Activated T-cell treated with anti-CD3 and anti-CD28 coated beads, Interleukin-2, amount 50 U/mL, for 4 hours (primary cell): ENCODE measurements at regions not wholly inside any gene's neighbourhood (a gene's known extent, or its start where the extent isn't known, plus 50 kb on each side); places are given as distances from the start of the nearest gene placed in this dataset.
"Not testable (repeated sequence)": the region's sequence is repeated elsewhere in the genome, so short reads cannot be mapped to it uniquely, and the experiment has no call there.

ENCODE experiments used
- ATAC-seq, 2 donors: fragments of 200-7000 bp; cut with Tn5 transposase; one replicate each; pipeline ENCODE4 v1.10.0; 2021
- DNase-seq: peaks from one replicate; pipeline ENCODE4 v3.0.0-alpha.2; 2020
- H3K27me3 Mint-ChIP-seq: one replicate; pipeline ENCODE4 v1.8.0; 2021; ENCODE audit warnings: low read depth, mixed read lengths
- H3K36me3 Mint-ChIP-seq: one replicate; pipeline ENCODE4 v1.8.0; 2022; ENCODE audit warnings: mixed read lengths; ENCODE audit not compliant: insufficient read depth
- H3K4me1 Mint-ChIP-seq: one replicate; pipeline ENCODE4 v1.8.0; 2021; ENCODE audit warnings: low read depth, mixed read lengths
- H3K4me3 Mint-ChIP-seq: one replicate; pipeline ENCODE4 v1.8.0; 2021; ENCODE audit warnings: mild to moderate bottlenecking, moderate library complexity, mixed read lengths
- H3K9me3 Mint-ChIP-seq: one replicate; pipeline ENCODE4 v1.8.0; 2021; ENCODE audit warnings: mixed read lengths

DNA sequence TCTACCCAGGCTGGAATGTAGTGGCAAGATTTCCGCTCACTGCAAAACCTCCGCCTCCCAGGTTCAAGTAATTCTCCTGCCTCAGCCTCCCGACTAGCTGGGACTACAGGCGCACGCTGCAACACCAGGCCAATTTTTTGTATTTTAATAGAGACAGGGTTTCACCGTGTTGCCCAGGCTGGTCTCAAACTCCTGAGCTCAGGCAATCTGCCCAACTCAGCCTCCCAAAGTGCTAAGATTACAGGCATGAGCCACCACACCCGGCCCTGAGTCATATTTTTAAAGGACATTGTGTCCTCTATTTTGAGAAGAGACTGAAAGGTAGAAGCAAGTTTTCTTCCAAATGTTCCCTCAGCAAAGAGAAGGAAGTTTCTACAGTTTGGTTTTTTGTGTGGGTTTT lies 227.1 kb downstream of the KCTD12 start:
- not testable (repeated sequence) for DNase-seq, H3K9me3 Mint-ChIP-seq, H3K4me3 Mint-ChIP-seq, H3K4me1 Mint-ChIP-seq, ATAC-seq, H3K36me3 Mint-ChIP-seq, H3K27me3 Mint-ChIP-seq

DNA sequence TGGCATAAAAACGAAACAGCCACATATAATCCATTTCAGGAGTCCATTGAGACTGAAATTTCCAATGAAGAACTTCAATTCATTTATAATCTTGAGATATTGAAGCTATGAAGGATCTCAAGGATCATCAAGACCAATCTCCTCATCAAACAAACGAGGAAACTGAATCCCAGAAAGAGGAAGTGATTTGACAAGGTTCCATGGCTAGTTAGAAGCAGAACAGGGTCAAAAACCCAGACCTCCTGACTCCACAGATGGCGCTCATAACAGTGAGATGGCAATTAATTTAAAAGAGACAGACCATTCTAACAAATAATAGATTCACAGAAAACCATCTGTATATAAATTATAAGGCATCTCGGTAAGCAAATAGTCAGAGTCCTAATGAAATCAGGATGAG lies 229.7 kb downstream of the KCTD12 start:
- no peak overlapping the region for H3K4me3 Mint-ChIP-seq
- ATAC-seq (no peak), DNase-seq (no peak)
- H3K27me3 Mint-ChIP-seq = peaks cover 15% of the 10 kb centered on the region
- no peaks in the 10 kb centered on the region for H3K36me3 Mint-ChIP-seq
- H3K4me1 Mint-ChIP-seq = no peaks in the 10 kb centered on the region
- H3K9me3 Mint-ChIP-seq = no peaks in the 10 kb centered on the region

DNA sequence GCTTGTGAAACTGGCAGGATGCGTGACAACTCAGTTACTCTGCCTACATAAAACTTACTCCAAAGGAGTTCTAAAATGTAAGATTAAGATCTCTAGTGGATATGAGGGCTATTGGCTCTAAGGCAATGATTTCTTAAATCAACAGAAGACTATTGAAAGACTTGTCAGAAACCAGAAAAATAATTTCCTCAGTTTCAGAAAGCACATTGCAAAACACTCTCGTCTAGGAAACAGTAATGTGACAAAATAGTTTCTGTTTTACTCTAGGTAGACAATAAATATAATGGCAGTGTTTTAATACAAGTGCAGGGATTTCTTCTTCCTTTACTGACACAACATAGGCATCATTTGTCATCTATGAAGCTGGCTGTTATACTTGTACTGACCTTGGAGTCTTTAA lies 230.1 kb downstream of the KCTD12 start:
- H3K36me3 Mint-ChIP-seq = no peaks in the 10 kb centered on the region
- H3K4me3 Mint-ChIP-seq = no peak overlapping the region
- H3K9me3 Mint-ChIP-seq = no peaks in the 10 kb centered on the region
- no peak for DNase-seq
- H3K4me1 Mint-ChIP-seq = no peaks in the 10 kb centered on the region
- no peak for ATAC-seq
- H3K27me3 Mint-ChIP-seq = peaks cover 15% of the 10 kb centered on the region

DNA sequence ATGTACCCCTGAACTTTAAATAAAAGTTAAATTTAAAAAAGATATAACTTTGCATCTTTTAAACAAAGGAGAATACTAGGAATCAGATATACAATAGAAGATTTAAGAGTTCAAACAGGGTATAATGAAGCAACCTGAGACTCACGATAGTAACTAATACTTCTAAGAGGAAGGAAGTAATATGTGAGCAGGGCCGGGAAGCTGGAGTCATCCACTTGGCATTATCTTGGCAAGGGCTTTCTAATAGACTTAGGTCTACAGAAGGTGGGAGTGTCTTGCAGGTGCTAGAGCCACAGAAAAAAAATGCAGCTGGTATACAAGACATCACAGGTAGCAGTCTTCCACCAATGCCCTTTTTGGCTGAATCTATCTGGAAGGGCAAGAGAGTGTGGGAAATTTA lies 231.9 kb downstream of the KCTD12 start:
- no peaks in the 10 kb centered on the region for H3K36me3 Mint-ChIP-seq
- DNase-seq (no peak), ATAC-seq (no peak)
- no peak overlapping the region for H3K4me3 Mint-ChIP-seq
- H3K4me1 Mint-ChIP-seq = no peaks in the 10 kb centered on the region
- H3K27me3 Mint-ChIP-seq = peaks cover 18% of the 10 kb centered on the region
- H3K9me3 Mint-ChIP-seq = no peaks in the 10 kb centered on the region

DNA sequence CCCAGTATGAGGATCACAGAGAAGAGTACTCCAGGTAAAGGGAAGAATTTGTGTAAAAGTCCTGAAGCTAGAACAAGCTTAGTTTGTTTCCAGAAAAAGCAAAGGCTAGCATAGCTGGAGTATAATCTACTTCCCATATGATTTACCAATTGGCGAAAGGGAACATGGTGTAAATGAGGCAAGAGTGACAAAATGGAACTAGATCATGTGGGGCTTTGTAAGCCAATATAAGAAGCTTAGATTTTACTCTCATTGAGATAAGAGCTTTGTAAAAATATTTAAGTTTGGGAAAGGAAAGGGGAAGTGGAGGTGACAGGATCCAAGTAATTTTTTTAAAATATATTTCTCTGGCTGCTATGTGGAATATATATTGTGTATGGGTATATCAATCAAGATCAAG lies 234.9 kb downstream of the KCTD12 start:
- no peaks in the 10 kb centered on the region for H3K4me1 Mint-ChIP-seq
- DNase-seq (no peak), ATAC-seq (no peak)
- peaks cover 15% of the 10 kb centered on the region for H3K27me3 Mint-ChIP-seq
- no peaks in the 10 kb centered on the region for H3K9me3 Mint-ChIP-seq
- H3K36me3 Mint-ChIP-seq = no peaks in the 10 kb centered on the region
- no peak overlapping the region for H3K4me3 Mint-ChIP-seq

DNA sequence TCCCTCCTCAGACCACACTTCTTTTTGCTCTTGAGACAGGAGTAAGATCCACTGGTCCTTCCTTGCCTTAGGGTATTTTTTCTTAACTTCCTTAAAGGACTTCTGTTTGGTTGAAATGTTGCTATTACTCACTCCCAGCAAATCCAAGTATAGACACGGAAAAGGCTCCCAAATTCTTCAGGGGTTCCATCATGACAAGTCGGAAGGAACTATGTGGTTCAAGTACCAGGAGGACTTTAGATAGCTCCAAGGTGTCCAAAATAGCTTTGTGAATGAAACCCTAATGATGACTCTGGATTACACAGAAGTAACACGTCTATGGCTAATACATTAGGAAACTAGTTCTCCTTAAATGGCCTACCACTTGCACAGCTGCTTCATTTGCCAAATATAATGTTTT lies 238.7 kb downstream of the KCTD12 start:
- DNase-seq = no peak
- Mint-ChIP-seq H3K4me3 (no peak overlapping the region), H3K9me3 (no peaks in the 10 kb centered on the region), H3K36me3 (no peaks in the 10 kb centered on the region), H3K4me1 (no peaks in the 10 kb centered on the region), H3K27me3 (peaks cover 9% of the 10 kb centered on the region)
- no peak for ATAC-seq

DNA sequence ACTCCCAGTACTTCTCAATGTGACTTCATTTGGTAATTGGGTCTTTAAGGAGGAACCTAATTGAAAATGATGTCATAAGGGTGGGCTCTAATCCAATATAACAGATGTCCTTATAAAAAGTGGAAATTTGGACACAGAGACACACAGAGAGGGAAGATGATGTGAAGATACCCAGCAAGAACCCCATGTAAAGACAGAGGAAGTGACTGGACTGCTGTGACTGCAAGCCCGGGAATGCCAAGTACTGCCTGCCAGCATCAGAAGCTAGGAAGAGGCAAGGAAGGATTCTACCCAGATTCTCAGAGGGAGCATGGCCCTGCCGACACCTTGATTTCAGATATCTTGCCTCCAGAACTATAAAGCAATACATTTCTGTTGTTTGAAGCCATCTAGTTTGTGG lies 239.3 kb downstream of the KCTD12 start:
- no peaks in the 10 kb centered on the region for H3K36me3 Mint-ChIP-seq
- no peaks in the 10 kb centered on the region for H3K9me3 Mint-ChIP-seq
- DNase-seq = no peak
- H3K27me3 Mint-ChIP-seq = peaks cover 7% of the 10 kb centered on the region
- ATAC-seq = no peak
- no peaks in the 10 kb centered on the region for H3K4me1 Mint-ChIP-seq
- H3K4me3 Mint-ChIP-seq = no peak overlapping the region

DNA sequence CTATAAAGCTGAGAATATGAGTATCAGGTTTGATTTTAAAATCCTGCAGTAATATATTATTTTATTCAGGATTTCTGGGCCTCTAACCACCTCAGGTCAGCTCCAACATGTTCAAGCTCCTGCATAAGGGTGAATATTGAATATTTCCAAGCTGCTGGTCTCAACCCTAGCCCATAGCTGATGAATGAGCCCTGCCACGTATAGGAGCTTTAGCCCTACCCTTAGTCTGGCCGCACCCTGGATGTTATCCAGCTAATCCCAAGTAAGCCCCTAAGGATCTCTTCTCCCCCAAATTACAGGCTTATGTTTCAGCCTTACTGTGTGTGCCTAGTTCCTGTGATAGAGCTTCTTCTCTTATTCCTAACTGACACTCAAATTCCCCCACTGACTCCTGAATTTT lies 240.6 kb downstream of the KCTD12 start:
- DNase-seq (no peak), ATAC-seq (no peak)
- H3K4me3 Mint-ChIP-seq = no peak overlapping the region
- no peaks in the 10 kb centered on the region for H3K36me3 Mint-ChIP-seq
- no peaks in the 10 kb centered on the region for H3K4me1 Mint-ChIP-seq
- H3K9me3 Mint-ChIP-seq = no peaks in the 10 kb centered on the region
- H3K27me3 Mint-ChIP-seq = peaks cover 3% of the 10 kb centered on the region

DNA sequence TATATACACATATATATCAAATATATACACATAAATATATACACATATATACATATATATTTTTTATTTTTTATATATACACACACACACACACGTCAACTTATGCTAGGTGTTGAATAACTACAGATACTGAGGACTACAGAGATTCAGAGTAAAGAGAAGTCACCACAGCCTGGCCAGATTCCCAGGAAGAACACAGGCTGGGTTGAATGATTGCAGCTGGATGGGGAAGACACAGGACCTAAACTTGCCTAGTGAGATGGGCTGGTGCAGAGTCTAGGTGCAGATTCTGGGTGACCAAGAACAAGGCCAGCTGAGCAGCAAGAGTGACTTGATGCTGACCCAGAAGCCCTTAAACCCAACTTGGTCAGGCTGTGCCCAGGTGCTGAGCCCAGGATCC lies 241.3 kb downstream of the KCTD12 start:
- H3K4me1 Mint-ChIP-seq = no peaks in the 10 kb centered on the region
- no peak for DNase-seq
- no peaks in the 10 kb centered on the region for H3K9me3 Mint-ChIP-seq

DNA sequence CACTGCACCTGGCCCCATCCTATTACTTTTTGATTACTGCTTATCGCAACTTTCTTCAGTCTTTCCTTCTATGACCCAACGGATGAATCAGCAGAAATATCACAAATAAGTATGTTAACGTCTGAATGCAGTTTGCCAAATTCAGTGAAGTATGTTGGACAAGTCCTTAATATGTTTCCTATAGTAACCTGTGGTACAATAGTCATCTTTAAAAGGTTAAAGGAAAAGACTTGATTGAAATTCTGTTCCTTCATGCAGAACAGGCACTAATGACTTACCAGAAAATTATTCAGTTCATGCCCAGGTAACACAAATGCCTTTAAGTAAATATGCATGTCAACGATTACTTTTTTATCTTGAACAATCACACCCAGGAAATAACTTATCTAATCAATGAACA lies 242.6 kb downstream of the KCTD12 start:
- no peaks in the 10 kb centered on the region for H3K4me1 Mint-ChIP-seq
- no peaks in the 10 kb centered on the region for H3K36me3 Mint-ChIP-seq
- ATAC-seq (no peak), DNase-seq (no peak)
- no peak overlapping the region for H3K4me3 Mint-ChIP-seq
- no peaks in the 10 kb centered on the region for H3K27me3 Mint-ChIP-seq
- H3K9me3 Mint-ChIP-seq = no peaks in the 10 kb centered on the region

More for the DNA sequence above, 241.3 kb downstream of the KCTD12 start:
- no peaks in the 10 kb centered on the region for H3K36me3 Mint-ChIP-seq
- peaks cover 3% of the 10 kb centered on the region for H3K27me3 Mint-ChIP-seq
- H3K4me3 Mint-ChIP-seq = no peak overlapping the region
- ATAC-seq = no peak

DNA sequence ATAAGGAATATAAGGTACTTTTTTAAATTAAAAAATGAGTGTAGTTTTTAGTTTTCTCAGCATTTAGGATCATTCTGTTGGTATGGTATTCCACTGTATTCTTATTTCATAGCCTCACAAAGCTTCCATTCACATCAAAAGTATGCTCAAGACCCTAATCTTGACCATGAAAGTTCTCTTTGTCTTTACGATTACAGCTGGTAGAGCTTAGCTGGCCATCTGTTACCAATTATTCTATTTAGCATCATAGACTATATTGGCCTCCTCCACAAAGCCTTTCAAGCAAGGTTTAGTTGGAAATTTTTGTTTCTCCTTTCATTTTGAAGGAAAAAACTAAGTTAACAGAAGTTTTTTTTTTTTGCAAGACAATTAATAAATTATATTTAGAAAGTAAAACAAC lies 245.1 kb downstream of the KCTD12 start:
- Mint-ChIP-seq H3K27me3 (no peaks in the 10 kb centered on the region), H3K36me3 (no peaks in the 10 kb centered on the region), H3K4me1 (no peaks in the 10 kb centered on the region), H3K9me3 (no peaks in the 10 kb centered on the region), H3K4me3 (no peak overlapping the region)
- no peak for ATAC-seq
- DNase-seq = no peak

DNA sequence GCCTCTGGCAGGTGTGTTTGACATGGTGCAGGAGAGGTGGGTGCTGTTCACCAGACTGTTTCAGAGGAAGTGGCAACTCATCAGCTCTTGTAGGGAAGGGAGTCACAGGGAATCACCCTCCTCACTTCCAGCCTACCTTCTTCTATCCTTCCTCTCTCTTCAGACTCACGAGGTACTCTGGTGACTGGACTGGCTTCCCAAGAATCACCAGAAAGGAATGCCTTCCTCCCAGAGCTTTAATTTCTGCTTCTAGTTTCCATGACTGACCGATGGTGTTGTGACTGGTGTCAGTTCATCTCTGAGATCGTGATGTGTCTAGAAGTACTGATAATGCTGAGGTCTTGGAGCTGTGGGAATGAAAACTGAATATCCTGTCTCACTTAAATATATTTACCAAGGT lies 247.3 kb downstream of the KCTD12 start:
- H3K4me1 Mint-ChIP-seq = no peaks in the 10 kb centered on the region
- H3K4me3 Mint-ChIP-seq = no peak overlapping the region
- H3K36me3 Mint-ChIP-seq = no peaks in the 10 kb centered on the region
- no peak for ATAC-seq
- DNase-seq = no peak
- no peaks in the 10 kb centered on the region for H3K9me3 Mint-ChIP-seq
- H3K27me3 Mint-ChIP-seq = no peaks in the 10 kb centered on the region

DNA sequence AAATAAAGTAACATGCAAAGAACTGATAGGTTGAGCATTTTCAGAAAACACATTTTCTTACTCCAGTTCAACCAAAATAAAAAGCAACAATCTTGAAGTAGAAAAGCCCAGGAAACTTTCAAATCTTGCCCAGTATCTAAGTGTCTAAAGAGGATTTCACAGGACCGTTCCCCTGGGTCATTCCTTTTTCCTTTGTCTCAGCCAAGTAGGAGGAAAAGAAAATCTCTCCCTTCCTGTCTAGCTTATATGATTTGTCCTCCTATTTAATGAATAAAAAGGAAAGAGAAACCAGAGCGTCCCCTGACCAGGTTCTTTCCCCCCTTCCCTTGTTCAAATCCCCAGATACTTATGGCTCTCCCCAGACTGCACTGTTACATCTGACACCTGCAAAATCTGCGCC lies 248.0 kb downstream of the KCTD12 start:
- Mint-ChIP-seq H3K4me1 (no peaks in the 10 kb centered on the region), H3K4me3 (no peak overlapping the region), H3K36me3 (no peaks in the 10 kb centered on the region), H3K9me3 (no peaks in the 10 kb centered on the region), H3K27me3 (no peaks in the 10 kb centered on the region)
- DNase-seq (no peak), ATAC-seq (no peak)

DNA sequence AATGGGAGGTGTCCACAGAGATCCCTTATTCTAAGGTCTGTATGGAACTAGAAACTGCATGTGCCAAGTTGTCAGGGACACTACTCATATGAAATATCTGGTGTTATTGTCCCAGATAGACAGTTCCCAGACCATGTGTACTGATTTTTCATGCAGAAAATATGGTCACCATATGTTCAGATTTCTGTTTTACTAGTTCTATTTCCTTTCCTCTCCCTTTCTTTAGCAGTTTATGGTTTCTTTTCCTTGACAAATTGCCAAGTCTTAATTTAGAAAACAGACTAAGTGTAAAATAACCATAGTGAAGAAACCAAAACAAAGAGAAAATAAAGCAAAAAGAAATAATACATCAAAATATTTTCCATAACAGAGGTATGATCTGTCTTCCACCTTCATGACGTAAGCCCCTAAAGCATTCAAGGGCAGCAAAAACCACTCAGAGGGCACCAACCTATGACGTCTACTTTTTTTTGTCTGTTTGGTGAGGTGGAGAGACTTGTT lies 248.5 kb downstream of the KCTD12 start:
- DNase-seq = no peak
- Mint-ChIP-seq H3K4me3 (no peak overlapping the region), H3K9me3 (no peaks in the 10 kb centered on the region), H3K4me1 (no peaks in the 10 kb centered on the region), H3K27me3 (no peaks in the 10 kb centered on the region), H3K36me3 (no peaks in the 10 kb centered on the region)
- ATAC-seq = no peak

DNA sequence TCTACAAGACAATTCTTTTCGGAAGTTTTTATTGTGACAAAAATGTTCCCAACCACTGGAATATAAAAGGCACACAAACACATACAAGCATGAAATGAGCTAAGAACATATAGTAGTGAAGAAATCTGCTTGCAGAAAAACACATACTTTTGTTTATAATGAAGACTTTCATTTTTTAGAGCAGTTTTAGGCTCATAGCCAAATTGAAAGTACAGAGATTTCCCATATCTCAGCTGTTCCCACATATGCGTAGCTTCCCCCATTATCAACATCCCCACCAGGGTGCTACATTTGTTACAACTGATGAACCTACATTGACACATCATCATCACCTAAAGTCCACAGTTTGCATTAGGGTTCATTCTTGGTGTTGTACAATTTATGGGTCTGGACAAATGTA lies 249.4 kb downstream of the KCTD12 start:
- H3K9me3 Mint-ChIP-seq = no peaks in the 10 kb centered on the region
- no peak overlapping the region for H3K4me3 Mint-ChIP-seq
- H3K27me3 Mint-ChIP-seq = no peaks in the 10 kb centered on the region
- H3K36me3 Mint-ChIP-seq = no peaks in the 10 kb centered on the region
- no peaks in the 10 kb centered on the region for H3K4me1 Mint-ChIP-seq
- DNase-seq (no peak), ATAC-seq (no peak)
